Right renal cortex interstitium (tissue), 3 donors: ENCODE measurements at regions not wholly inside any gene's neighbourhood (a gene's known extent, or its start where the extent isn't known, plus 50 kb on each side); places are given as distances from the start of the nearest gene placed in this dataset.
A peak's percentile ranks its signal among the peaks of the same experiment; 100 is the strongest.

ENCODE experiments used
- DNase-seq, 3 donors: peaks; one replicate each; pipeline ENCODE4 v3.0.0-alpha.2; 2013; ENCODE audit warnings: low read depth in 3 of 3, low spot score in 2 of 3

DNA sequence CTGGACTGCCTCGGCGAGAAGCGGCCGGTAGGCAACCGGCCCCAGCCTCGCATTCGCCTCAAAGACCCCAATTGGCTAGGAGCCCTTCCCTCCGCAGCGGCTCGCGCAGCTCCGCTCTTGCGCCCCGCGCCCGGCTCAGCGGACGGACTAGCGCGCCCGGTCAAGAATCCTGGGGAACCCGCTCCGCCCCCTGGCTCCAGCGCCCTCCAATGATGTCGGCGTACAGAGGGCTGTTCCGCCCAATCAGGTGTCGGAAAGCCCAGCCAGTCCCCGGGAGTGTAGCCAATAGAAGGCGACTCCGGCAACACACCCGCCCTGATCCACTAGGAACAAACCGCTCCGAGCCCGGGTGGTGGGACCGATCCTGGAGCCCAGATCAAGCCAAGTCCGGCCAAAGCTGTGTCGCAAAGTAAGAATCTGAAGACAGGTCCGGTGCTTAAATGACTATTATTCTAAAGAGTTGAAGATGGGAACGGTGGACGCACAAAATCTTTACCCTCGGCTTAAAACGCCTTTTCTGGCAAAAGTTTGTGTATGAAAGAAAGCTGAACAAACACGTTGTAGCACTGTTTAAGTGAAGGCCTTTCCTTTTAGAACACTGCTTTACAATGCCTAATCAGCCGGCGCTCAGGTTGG, 132.2 kb downstream of the OGFRL1 start:
- peak; percentile 88 to 92 (median 90) for DNase-seq

DNA sequence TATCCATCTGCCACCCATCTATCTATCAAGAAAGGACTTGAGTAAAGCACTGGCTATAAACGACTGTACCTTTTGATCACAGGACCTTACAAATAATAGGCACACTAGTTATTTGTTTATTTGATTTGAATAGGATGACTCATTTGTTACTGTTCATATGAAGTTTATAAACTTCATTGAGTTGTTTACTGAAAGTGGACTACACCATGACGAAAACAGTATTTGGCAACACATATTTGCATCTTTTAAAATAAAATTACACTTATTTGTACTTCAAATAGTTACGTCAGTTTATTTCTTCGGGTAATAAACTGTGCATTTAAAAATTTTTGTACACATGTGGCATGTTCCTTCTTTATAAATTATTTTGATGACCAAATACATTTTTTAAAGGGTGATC, 133.0 kb downstream of the OGFRL1 start:
- DNase-seq, result no peak

DNA sequence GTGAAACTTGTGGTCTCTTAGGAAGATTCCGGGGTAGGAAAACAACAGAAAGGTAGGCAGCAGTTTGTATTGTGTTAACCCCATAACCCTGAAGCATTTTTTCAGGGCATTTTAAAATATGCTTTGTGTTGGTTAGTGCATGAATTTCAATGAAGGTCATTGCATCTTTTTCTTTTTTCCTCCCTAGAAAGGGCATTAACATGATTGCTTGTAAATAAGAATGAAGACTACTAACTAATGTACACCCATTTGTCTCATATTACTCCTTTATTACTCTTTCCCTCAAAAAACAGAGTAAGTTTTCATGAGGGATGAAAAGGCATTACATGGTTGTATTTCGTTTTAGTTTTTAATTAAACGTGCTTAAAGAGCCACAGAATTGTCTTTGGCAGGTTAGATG, 141.4 kb downstream of the OGFRL1 start:
- no peak for DNase-seq

DNA sequence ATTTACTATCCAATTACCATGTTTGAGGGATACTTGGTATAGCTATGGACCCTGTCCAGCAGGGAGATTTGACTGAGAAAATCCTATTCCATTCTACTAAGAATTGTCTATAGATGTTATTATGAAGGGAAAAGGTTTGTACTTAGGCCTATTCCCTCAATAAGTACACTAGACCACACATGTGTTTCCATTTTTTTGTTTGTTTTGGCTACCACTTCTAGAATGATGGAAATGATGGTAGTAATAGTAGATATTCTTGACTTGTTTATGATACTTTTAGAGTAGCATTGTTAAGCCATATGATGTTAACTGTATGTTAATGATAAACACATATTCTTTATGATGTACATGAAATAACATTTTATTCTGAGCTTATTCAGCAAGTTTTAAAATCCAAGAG, 144.8 kb downstream of the OGFRL1 start:
- DNase-seq, result no peak

DNA sequence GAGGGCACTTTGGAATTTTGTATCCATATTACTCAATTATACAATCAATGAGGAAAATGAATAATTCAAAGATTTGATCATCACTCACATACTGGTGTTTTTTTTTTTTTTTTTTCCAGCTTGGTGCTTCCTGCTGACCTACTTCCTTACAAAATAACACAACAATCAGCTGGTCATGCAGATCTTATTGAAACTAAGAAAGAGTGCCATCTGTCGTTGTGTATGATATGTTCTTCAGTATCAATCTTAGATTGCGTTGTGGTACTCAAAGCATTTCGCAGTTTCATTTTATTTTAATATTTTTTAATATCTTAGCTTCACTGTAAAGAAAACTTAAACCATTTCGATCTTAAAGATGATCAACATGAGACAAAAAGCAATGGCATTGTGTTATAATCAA, 155.6 kb downstream of the OGFRL1 start:
- DNase-seq, result no peak

DNA sequence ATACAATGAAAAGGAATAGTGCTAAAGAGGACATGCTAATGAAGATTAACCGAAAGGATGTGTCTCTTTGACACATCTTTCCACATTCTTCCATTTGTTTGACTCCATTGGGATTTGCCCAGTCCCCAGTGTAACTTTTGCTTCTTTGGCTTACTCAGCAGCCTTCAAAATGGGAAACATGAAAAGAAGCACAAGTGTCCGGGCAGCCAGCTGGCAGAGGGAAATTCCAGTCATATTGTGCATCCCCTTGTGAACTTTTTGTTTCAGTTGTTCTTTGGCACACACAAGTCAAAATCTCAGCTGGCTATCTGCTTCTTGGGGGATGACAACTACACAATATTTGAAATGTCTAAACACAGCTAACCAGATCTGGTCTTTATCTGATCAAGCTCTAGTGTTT, 157.4 kb downstream of the OGFRL1 start:
- DNase-seq, result no peak

DNA sequence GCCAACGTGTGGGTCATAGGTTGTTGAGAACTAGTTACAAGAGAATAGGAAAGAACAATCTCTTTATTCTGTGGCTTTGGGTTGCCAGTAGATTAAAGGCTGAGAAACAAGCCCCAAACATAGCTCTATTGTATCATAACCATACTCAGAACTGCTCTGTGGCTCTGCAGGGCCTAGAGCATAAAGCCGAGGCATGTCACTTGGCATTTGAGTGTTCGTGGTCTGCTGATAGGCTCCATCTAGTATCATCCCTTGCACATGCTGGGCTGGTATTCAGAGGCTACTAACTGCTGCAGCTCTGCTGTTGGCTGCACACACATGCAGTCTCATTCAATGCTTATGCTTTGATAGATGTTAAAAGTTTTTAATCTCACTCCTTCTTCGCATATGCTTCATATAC, 157.9 kb downstream of the OGFRL1 start:
- no peak for DNase-seq

DNA sequence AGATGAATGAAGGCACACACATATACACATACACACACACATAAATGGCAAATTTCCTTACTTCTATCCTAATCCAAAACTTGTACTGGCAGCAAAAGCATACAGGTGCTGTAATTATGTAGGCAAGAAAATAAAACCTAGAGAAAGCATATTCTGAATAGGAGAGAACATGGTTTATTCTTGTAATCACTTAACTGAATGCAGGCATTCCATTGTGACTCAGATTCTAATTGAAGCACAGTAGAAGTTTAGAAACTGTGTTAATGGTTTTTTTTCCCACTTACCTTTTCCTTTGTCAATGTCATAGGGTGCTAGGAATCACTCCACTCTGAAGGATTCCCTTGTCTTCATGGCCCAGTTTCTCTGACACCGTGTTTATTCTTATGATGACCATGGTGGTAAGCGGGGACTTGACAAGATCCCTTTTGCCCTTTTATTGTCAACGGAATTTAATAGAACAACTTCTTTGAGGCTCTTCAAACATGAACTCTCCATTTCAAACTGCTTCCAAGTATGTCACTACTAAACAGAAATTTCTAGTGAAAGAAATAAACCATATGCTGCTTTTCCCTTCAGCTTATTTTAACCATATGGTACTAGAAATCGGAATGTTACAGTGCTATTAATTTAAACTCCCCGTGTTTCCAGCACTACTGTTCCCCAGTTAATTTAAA, 164.2 kb downstream of the OGFRL1 start:
- DNase-seq, result no peak

DNA sequence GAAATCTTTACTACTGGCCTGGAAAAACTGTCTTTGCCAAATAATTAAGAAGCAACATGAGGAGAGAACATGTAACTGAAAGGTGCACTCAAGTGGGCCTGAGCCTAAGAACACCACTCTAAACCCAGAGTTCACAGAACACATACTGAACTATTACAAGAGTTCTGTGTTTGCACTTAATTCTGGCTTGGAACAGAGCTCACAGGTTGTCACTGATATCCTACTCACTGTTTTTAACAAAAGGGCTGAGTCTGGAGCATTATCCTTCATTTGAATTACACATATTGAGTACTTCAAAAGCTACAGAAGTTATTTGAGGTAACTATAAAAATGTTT, 164.7 kb downstream of the OGFRL1 start:
- no peak for DNase-seq

DNA sequence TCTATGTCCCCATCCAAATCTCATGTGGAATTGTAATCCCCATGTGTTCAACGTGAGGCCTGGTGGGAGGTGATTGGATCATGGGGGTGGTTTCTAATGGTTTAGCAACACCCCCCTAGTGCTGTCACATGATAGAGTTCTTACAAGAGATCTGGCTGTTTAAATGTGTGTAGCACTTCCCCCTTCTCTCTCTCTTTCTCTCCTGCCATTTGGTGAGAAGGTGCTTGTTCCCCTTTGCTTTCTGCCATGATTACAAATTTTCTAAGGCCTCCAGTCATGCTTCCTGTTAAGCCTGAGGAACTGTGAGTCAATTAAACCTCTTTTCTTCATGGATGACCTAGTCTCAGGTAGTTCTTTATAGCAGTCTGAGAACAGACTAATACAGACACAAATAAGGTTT, 165.4 kb downstream of the OGFRL1 start:
- DNase-seq, result no peak

DNA sequence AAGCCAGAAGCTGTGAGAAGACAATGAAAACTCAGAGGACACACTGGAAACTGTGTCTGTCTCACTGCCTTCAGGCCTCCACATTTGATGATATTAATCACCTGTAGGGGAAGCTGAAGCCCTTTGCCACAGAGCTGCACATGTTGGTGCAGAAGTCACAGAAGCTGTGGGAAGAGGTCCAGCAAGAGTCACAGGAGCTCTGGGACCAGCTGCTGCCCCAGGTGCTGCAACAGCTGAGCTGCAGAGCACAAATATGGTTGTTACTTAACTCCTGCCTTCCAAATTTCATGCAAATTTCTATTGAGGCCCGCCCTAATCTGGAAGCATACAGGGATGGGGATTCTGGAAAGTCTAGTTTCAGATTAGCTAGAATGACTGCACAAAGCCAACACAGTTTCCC, 169.3 kb downstream of the OGFRL1 start:
- DNase-seq, result no peak

DNA sequence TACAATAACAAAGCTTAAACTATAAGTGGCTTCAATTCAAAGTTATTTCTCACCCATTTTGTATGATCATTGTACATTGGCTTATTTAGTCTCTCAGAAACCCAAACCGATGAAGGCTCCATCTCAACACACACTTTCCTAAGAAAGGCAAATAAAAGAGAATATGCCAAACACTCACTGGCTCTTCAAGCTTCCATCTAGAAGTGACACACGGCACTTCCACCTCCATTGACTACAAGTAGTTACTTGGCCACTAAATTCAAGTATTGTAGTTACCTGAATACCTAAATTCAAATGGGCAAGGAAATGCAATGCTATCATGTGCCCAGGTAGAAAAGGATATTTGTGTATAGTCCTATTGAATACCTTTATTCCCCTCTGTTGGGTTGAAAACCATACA, 170.6 kb downstream of the OGFRL1 start:
- DNase-seq, result no peak

DNA sequence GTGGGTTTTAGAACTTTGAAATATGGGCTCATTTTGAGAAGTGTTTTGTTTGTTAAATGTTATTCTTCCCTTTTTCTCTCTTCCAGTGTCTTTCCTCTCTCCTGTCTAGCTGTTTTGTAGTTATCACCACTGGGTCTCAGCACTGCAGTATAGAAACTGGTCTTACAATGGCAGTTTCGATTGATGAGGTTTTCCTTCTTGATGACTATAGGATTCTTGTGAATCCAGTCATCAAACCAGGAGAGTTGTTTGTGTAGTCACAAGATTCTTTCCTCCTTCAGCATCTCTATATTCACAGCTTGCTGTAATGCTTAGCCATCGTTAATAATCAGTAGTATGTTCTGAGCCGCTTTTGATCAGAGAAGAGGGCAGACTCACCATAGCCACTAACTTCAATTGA, 172.3 kb downstream of the OGFRL1 start:
- DNase-seq, result no peak

DNA sequence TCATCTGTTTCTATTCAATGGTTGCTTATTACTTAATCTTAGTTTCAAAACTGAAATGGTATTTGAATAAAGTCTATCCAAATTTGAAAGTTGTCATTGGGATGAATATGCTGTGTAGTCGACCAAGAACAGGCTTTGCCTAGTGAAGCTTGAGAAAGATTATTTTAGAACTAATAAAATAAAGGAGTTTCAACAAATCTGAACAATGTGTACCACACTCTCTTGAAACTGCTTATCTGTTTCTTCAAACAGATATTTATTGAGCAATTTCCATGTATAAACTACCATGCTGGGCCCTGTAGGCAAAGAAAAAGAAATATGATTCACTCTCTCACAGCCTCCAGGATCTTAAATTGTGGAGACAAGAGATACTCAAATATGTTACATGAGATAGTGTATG, 174.4 kb downstream of the OGFRL1 start:
- no peak for DNase-seq

DNA sequence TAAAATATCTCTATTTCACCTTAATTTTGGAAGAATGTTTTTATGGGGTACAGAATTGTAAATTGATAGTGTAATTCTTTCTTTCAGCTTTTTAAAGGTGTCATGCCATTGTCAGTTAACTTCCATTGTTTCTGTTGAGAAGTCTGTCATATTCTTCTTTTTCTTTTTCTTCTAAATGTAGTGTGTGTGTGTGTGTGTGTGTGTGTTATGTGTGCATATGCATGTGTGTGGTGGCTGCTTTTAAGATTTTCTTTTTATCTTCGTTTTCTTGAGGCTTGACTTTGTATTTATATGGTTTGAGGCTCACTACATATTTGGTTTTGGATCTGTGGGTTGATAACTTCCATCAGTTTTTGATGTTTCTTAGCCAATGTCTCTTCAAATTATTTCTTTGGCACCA, 176.5 kb downstream of the OGFRL1 start:
- no peak for DNase-seq

DNA sequence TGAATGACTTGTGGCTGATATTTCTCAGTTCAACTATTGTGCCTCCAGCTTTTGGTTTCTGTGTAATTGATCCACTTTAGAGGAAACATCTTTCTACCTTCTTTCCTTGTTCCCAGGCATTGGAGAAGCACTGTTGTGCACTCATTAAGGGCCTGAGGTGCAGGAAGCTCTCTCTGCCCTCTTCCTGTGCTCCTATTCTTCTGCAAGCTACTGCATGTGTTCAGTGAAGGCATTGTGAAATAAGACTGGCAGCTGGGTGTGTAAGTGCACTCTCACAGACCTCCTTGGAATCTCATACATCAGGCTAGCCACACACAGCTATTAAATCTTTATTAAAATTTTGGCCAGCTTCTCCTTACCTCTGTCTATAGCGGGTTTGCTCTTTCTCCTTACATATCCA, 177.8 kb downstream of the OGFRL1 start:
- no peak for DNase-seq

DNA sequence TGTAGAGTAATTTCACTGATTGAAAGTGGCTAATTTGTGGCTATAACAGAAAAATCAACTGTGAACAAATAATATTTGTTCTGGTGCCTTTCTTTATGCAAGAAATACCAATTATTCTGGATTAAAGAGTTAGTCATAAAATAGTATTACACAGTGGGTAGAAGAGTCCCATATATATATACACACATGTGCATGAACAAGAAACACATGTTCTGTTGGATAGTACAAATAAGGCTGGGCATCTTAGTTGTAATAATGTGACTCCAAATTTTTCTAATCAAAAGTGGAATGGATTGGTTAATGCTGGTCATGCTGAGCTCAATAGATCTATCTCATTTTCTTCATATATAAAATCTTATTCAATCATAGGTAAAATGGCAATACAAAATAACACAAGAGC, 179.4 kb downstream of the OGFRL1 start:
- no peak for DNase-seq

DNA sequence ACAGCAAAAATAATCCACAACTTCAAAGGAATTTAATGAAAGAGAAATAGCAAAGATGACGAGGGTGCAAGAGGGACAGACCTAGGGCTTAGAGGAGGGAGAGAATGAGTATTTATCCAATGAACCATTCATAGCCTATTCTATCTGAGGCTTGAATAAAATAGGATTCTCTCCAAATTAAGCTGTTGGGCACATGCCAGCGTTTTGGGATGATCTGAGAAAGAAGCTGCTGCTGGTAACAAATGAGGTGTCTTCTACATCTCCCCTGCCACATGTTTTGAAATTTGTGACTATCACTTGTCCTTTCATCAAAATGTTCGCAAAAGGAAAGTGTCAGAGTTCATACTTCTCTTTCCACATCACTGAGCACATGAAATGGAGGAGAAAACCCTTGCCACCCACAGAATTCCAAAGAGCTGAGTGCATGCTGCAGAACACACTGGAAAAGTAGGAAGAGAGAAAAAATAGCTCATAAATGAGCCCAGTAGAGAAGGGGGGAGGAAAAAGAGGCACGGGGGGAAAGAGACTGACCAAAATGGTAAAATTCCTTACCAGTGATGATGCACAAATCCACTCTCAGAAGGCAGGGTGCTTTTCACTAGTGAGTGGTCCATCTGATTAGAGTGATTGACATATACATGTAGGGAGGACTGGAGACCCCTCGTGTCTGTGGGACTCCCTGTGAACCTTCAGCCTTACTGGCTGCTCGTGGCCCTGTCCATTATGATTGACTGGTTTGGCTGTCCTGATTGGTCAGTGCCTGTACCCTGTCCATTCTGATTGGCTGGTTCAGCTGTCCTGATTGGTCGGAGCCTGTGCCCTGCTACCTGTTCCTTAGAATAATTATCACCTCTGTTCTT, 180.5 kb downstream of the OGFRL1 start:
- DNase-seq, result no peak

DNA sequence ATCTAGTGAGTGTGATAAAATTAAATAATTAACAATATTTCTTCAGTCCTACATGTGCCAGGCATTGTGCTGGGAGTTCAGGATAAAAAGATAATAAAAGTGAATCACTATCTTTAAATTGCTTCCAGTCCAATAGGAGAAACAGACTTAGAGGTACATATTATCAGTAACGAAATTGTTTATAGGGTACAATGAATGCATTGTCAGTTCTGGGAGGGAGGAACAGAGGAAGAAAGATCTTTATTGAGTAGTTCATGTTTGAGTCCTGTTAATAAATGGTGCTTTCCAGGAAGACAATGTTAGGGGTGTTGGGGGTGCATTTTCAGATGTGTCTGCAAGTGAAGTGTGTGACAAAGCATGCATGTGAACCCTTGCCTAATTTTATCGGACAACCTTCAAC, 183.1 kb downstream of the OGFRL1 start:
- DNase-seq, result no peak

DNA sequence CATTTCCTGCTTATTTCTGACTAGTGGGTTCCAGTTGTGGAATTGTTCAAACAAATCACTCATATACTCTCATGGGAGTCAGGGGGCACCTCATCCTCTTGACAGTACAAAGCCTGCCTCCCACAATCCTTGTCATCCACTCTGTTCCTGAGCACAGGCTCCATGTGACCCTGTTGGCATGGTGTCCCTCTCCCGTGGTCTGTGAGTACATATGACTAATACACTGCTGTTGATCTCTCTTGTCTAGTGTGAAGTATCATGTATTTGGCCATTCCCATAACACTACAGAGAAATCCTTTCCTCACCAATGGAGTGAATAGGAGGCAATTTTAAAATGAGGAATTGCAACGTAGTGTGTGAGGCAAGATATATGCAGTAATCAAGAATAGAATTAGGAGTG, 185.3 kb downstream of the OGFRL1 start:
- no peak for DNase-seq

DNA sequence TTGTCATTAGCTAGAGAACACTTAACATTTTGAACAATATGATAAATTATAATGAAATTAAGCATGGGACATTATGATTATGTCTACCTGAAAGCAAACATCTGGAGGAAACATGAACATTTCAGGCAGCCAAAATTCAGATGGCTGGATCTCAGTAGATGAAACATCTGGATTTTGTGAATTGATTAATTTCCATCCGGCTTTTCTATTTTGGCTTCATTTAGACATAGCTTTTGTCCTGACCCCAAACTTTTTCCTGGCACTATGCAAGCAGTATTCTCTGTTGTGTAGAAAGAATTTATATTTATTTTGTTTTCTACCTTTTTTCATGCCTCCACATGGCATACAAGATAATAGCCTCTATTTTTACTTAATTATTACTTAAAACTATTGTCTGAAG, 186.3 kb downstream of the OGFRL1 start:
- no peak for DNase-seq

DNA sequence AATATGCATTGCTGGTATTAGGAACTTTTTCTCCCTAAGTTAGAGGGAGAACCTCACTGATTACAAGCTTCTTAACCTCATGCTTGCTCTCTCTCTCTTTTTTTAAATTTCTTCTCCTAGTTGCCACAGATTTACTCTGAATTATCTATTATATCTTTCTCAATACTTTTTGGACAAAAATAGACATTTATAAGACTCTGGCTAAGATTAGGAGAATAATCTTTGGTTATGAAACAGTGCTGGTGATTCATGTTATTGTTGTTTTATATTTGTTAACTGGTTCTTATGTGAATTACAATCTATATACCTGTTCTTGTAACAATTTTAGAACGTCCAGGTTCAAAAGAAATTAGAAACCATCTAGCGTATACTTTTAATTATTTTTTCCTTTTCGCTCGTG, 187.8 kb downstream of the OGFRL1 start:
- DNase-seq, result no peak
